ENCODE measurements at regions not wholly inside any gene's neighbourhood (a gene's known extent, or its start where the extent isn't known, plus 50 kb on each side); places are given as distances from the start of the nearest gene placed in this dataset.
"Not testable (repeated sequence)": the region's sequence is repeated elsewhere in the genome, so short reads cannot be mapped to it uniquely, and the experiment has no call there.

DNA sequence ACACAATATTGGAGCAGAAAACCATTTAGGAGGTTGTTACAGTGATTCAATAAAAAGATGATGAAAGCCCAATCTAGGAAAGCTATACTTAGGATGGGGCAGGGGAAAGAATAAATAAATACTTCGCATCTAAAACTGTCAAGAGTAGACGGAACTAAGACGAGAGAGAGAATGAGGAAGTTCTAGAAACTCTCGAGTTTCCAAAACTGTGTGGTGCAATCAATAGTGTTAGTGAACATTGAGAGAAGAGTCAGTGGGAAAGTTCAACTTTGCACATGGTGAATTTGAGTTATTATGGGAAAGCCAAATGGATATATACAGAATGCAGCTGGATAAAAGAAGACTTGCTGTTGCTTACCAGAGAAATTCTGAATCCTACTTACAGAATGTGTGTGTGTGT, 133.8 kb upstream of the MEOX2 start:
- TF ChIP-seq, protein P1, sequence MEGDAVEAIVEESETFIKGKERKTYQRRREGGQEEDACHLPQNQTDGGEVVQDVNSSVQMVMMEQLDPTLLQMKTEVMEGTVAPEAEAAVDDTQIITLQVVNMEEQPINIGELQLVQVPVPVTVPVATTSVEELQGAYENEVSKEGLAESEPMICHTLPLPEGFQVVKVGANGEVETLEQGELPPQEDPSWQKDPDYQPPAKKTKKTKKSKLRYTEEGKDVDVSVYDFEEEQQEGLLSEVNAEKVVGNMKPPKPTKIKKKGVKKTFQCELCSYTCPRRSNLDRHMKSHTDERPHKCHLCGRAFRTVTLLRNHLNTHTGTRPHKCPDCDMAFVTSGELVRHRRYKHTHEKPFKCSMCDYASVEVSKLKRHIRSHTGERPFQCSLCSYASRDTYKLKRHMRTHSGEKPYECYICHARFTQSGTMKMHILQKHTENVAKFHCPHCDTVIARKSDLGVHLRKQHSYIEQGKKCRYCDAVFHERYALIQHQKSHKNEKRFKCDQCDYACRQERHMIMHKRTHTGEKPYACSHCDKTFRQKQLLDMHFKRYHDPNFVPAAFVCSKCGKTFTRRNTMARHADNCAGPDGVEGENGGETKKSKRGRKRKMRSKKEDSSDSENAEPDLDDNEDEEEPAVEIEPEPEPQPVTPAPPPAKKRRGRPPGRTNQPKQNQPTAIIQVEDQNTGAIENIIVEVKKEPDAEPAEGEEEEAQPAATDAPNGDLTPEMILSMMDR (IDR thresholded peaks at IDR 0.05) = no peak
- Mint-ChIP-seq H3K9me3 (ENCODE audit: low read depth) (peaks cover 7% of the 10 kb centered on the region), H3K36me3 (ENCODE audit: low read depth) (no peaks in the 10 kb centered on the region), H3K27ac (ENCODE audit: unreplicated experiment) (no peak overlapping the region), H3K27me3 (ENCODE audit: low read depth) (no peaks in the 10 kb centered on the region), H3K4me3 (ENCODE audit: unreplicated experiment) (no peak overlapping the region), H3K4me1 (ENCODE audit: low read depth) (peaks cover 9% of the 10 kb centered on the region)
- DNase-seq (ENCODE audit: low spot score) = no peak

- no peaks in the 10 kb centered on the region for H3K27me3 Mint-ChIP-seq (ENCODE audit: low read depth)
- H3K4me3 Mint-ChIP-seq (ENCODE audit: unreplicated experiment) = no peak overlapping the region
- TF ChIP-seq, protein P1 (IDR thresholded peaks at IDR 0.05) = no peak
- H3K9me3 Mint-ChIP-seq (ENCODE audit: low read depth) = peaks cover 10% of the 10 kb centered on the region
- no peaks in the 10 kb centered on the region for H3K36me3 Mint-ChIP-seq (ENCODE audit: low read depth)
- no peak overlapping the region for H3K27ac Mint-ChIP-seq (ENCODE audit: unreplicated experiment)
- DNase-seq (ENCODE audit: low spot score) = no peak
- H3K4me1 Mint-ChIP-seq (ENCODE audit: low read depth) = peaks cover 7% of the 10 kb centered on the region
These were observed 130.4 kb upstream of the MEOX2 start for GRCh38 chr7:15816835-15817426.

GRCh38 chr7:15813448-15813847, 127.0 kb upstream of the MEOX2 start:
- Mint-ChIP-seq H3K36me3 (ENCODE audit: low read depth) (no peaks in the 10 kb centered on the region), H3K27me3 (ENCODE audit: low read depth) (no peaks in the 10 kb centered on the region), H3K27ac (ENCODE audit: unreplicated experiment) (no peak overlapping the region), H3K4me1 (ENCODE audit: low read depth) (peaks cover 5% of the 10 kb centered on the region), H3K9me3 (ENCODE audit: low read depth) (peaks cover 4% of the 10 kb centered on the region), H3K4me3 (ENCODE audit: unreplicated experiment) (no peak overlapping the region)
- TF ChIP-seq, protein P1 (IDR thresholded peaks at IDR 0.05) = no peak
- no peak for DNase-seq (ENCODE audit: low spot score)

- H3K36me3 Mint-ChIP-seq (ENCODE audit: low read depth); H3K27ac Mint-ChIP-seq (ENCODE audit: unreplicated experiment); H3K27me3 Mint-ChIP-seq (ENCODE audit: low read depth); DNase-seq (ENCODE audit: low spot score); H3K9me3 Mint-ChIP-seq (ENCODE audit: low read depth); H3K4me1 Mint-ChIP-seq (ENCODE audit: low read depth); H3K4me3 Mint-ChIP-seq (ENCODE audit: unreplicated experiment): not testable (repeated sequence)
These were observed 123.9 kb upstream of the MEOX2 start for GRCh38 chr7:15810383-15810782.

GRCh38 chr7:15809936-15810335, 123.5 kb upstream of the MEOX2 start:
- DNase-seq (ENCODE audit: low spot score); H3K4me3 Mint-ChIP-seq (ENCODE audit: unreplicated experiment); H3K36me3 Mint-ChIP-seq (ENCODE audit: low read depth); H3K4me1 Mint-ChIP-seq (ENCODE audit: low read depth); H3K9me3 Mint-ChIP-seq (ENCODE audit: low read depth); H3K27ac Mint-ChIP-seq (ENCODE audit: unreplicated experiment); H3K27me3 Mint-ChIP-seq (ENCODE audit: low read depth): not testable (repeated sequence)

DNA sequence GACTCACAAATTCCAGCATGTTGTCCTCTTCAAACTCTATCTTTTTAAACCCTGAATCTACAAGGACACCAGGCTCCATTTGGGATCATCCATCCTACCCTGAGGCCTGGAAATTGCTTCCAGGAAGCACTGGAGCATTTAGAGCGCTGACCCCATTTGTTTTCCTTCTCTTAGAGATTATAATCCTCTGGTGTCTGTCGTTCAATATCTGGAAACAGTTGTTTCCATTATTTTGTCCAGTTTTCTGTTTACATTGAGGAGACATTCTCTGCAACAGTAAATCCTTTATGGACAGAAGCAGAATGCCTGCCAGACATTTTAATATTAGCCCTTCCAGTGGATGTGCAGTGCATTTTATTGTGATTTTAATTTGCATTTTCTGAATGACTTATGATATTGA, 119.4 kb upstream of the MEOX2 start:
- H3K9me3 Mint-ChIP-seq (ENCODE audit: low read depth) = no peaks in the 10 kb centered on the region
- H3K27ac Mint-ChIP-seq (ENCODE audit: unreplicated experiment) = no peak overlapping the region
- DNase-seq (ENCODE audit: low spot score) = no peak

More for the DNA sequence above, 119.4 kb upstream of the MEOX2 start:
- TF ChIP-seq, protein P1 (IDR thresholded peaks at IDR 0.05) = no peak
- H3K36me3 Mint-ChIP-seq (ENCODE audit: low read depth) = no peaks in the 10 kb centered on the region
- no peaks in the 10 kb centered on the region for H3K27me3 Mint-ChIP-seq (ENCODE audit: low read depth)
- H3K4me3 Mint-ChIP-seq (ENCODE audit: unreplicated experiment) = no peak overlapping the region
- H3K4me1 Mint-ChIP-seq (ENCODE audit: low read depth) = peaks cover 15% of the 10 kb centered on the region

Data from chondrocyte (in vitro differentiated cells).